Tibial nerve (tissue), 3 donors: ENCODE measurements at regions not wholly inside any gene's neighbourhood (a gene's known extent, or its start where the extent isn't known, plus 50 kb on each side); places are given as distances from the start of the nearest gene placed in this dataset.

Source experiments
- CTCF ChIP-seq, 5 experiments: fragments of 200-600 bp in 3 of 5; fragments of 450-650 bp in 2 of 5; sonication (generic) in 3 of 5; IDR thresholded peaks; one replicate each; pipeline ENCODE4 v1.5.1; 2016 to 2019; ENCODE audit warnings: antibody characterized with exemption in 5 of 5, mild to moderate bottlenecking in 3 of 5, moderate library complexity in 2 of 5
- POLR2A ChIP-seq, 2 donors: fragments of 450-650 bp; IDR thresholded peaks; one replicate each; pipeline ENCODE4 v1.6.1; 2017; ENCODE audit warnings: antibody characterized with exemption in 2 of 2, mild to moderate bottlenecking in 2 of 2, moderate library complexity in 2 of 2

GRCh38 chr15:98398056-98398455 lies 250.3 kb upstream of the IGF1R start:
- TF ChIP-seq CTCF (IDR thresholded peaks at IDR 0.05) (no peak), POLR2A (IDR thresholded peaks at IDR 0.05) (no peak)
